ENCODE measurements at regions not wholly inside any gene's neighbourhood (a gene's known extent, or its start where the extent isn't known, plus 50 kb on each side); places are given as distances from the start of the nearest gene placed in this dataset. TPM values are rescaled to one million over a fixed set of nuclear protein-coding genes. Genes with fewer than 3 reads are reported as not detected.
"Not testable (repeated sequence)": the region's sequence is repeated elsewhere in the genome, so short reads cannot be mapped to it uniquely, and the experiment has no call there.

- not testable (repeated sequence) for H3K36me3 ChIP-seq (ENCODE audit: insufficient read depth, low read length); H3K4me3 ChIP-seq (ENCODE audit: low read length); H3K4me2 ChIP-seq (ENCODE audit: low read length); H3K4me1 ChIP-seq (ENCODE audit: control insufficient read depth, insufficient read depth, low read length); H3K27me3 ChIP-seq (ENCODE audit: control insufficient read depth, insufficient read depth, low read length); H3K9me3 ChIP-seq (replicated peaks; ENCODE audit: low read length); H3K9ac ChIP-seq (ENCODE audit: low read depth, low read length)
These were observed 2932.3 kb downstream of the RPIA start for GRCh38 chr2:91623739-91624138.

- H3K9me3 ChIP-seq (replicated peaks; ENCODE audit: low read length); H3K27me3 ChIP-seq (ENCODE audit: control insufficient read depth, insufficient read depth, low read length); H3K36me3 ChIP-seq (ENCODE audit: insufficient read depth, low read length); H3K9ac ChIP-seq (ENCODE audit: low read depth, low read length); H3K4me3 ChIP-seq (ENCODE audit: low read length); H3K4me2 ChIP-seq (ENCODE audit: low read length); H3K4me1 ChIP-seq (ENCODE audit: control insufficient read depth, insufficient read depth, low read length): not testable (repeated sequence)
These were observed 2937.0 kb downstream of the RPIA start for GRCh38 chr2:91628471-91628870.

- not testable (repeated sequence) for H3K4me3 ChIP-seq (ENCODE audit: low read length); H3K36me3 ChIP-seq (ENCODE audit: insufficient read depth, low read length); H3K27me3 ChIP-seq (ENCODE audit: control insufficient read depth, insufficient read depth, low read length); H3K9ac ChIP-seq (ENCODE audit: low read depth, low read length); H3K4me1 ChIP-seq (ENCODE audit: control insufficient read depth, insufficient read depth, low read length); H3K9me3 ChIP-seq (replicated peaks; ENCODE audit: low read length)
- H3K4me2 ChIP-seq (ENCODE audit: low read length): peak overlapping the region; percentile 49
These were observed 2965.7 kb downstream of the RPIA start for GRCh38 chr2:91657193-91657592.

- not testable (repeated sequence) for H3K4me1 ChIP-seq (ENCODE audit: control insufficient read depth, insufficient read depth, low read length); H3K27me3 ChIP-seq (ENCODE audit: control insufficient read depth, insufficient read depth, low read length); H3K4me2 ChIP-seq (ENCODE audit: low read length); H3K4me3 ChIP-seq (ENCODE audit: low read length); H3K36me3 ChIP-seq (ENCODE audit: insufficient read depth, low read length); H3K9ac ChIP-seq (ENCODE audit: low read depth, low read length); H3K9me3 ChIP-seq (replicated peaks; ENCODE audit: low read length)
These were observed 2966.9 kb downstream of the RPIA start for GRCh38 chr2:91658336-91658735.

- H3K36me3 ChIP-seq (ENCODE audit: insufficient read depth, low read length); H3K4me3 ChIP-seq (ENCODE audit: low read length); H3K9me3 ChIP-seq (replicated peaks; ENCODE audit: low read length); H3K4me2 ChIP-seq (ENCODE audit: low read length); H3K4me1 ChIP-seq (ENCODE audit: control insufficient read depth, insufficient read depth, low read length); H3K27me3 ChIP-seq (ENCODE audit: control insufficient read depth, insufficient read depth, low read length): not testable (repeated sequence)
- H3K9ac ChIP-seq (ENCODE audit: low read depth, low read length): peak overlapping the region; percentile 58
These were observed 2967.9 kb downstream of the RPIA start for GRCh38 chr2:91659189-91659916.

- H3K4me3 ChIP-seq (ENCODE audit: low read length): peak overlapping the region; percentile 49
- not testable (repeated sequence) for H3K4me1 ChIP-seq (ENCODE audit: control insufficient read depth, insufficient read depth, low read length); H3K9ac ChIP-seq (ENCODE audit: low read depth, low read length); H3K27me3 ChIP-seq (ENCODE audit: control insufficient read depth, insufficient read depth, low read length); H3K36me3 ChIP-seq (ENCODE audit: insufficient read depth, low read length); H3K9me3 ChIP-seq (replicated peaks; ENCODE audit: low read length); H3K4me2 ChIP-seq (ENCODE audit: low read length)
These were observed 2968.4 kb downstream of the RPIA start for GRCh38 chr2:91659917-91660275.

- H3K4me2 ChIP-seq (ENCODE audit: low read length); H3K27me3 ChIP-seq (ENCODE audit: control insufficient read depth, insufficient read depth, low read length); H3K4me3 ChIP-seq (ENCODE audit: low read length); H3K9me3 ChIP-seq (replicated peaks; ENCODE audit: low read length); H3K36me3 ChIP-seq (ENCODE audit: insufficient read depth, low read length); H3K9ac ChIP-seq (ENCODE audit: low read depth, low read length); H3K4me1 ChIP-seq (ENCODE audit: control insufficient read depth, insufficient read depth, low read length): not testable (repeated sequence)
These were observed 2975.9 kb downstream of the RPIA start for GRCh38 chr2:91667341-91667740.

GRCh38 chr2:91685541-91685940, 2994.1 kb downstream of the RPIA start:
- not testable (repeated sequence) for H3K9me3 ChIP-seq (replicated peaks; ENCODE audit: low read length); H3K27me3 ChIP-seq (ENCODE audit: control insufficient read depth, insufficient read depth, low read length)

GRCh38 chr2:91686046-91686445, 2994.6 kb downstream of the RPIA start:
- not testable (repeated sequence) for H3K4me3 ChIP-seq (ENCODE audit: low read length); H3K4me1 ChIP-seq (ENCODE audit: control insufficient read depth, insufficient read depth, low read length); H3K27me3 ChIP-seq (ENCODE audit: control insufficient read depth, insufficient read depth, low read length); H3K36me3 ChIP-seq (ENCODE audit: insufficient read depth, low read length); H3K9me3 ChIP-seq (replicated peaks; ENCODE audit: low read length); H3K4me2 ChIP-seq (ENCODE audit: low read length); H3K9ac ChIP-seq (ENCODE audit: low read depth, low read length)

More at GRCh38 chr2:91685541-91685940, 2994.1 kb downstream of the RPIA start:
- H3K4me1 ChIP-seq (ENCODE audit: control insufficient read depth, insufficient read depth, low read length); H3K36me3 ChIP-seq (ENCODE audit: insufficient read depth, low read length); H3K4me3 ChIP-seq (ENCODE audit: low read length); H3K4me2 ChIP-seq (ENCODE audit: low read length); H3K9ac ChIP-seq (ENCODE audit: low read depth, low read length): not testable (repeated sequence)

Small RNAs in the stretch of these regions (small RNA-seq; reads per million reads assigned to genes)
- gene AC233266.1 (not detected), gene RNA5SP100 (not detected)
